NCI-H1105 treated with DMSO at 0.1 percent for 48 hours (cell line): ENCODE measurements at regions not wholly inside any gene's neighbourhood (a gene's known extent, or its start where the extent isn't known, plus 50 kb on each side); places are given as distances from the start of the nearest gene placed in this dataset.

Experiments
- DNase-seq: peaks from one replicate; lab custom pipeline; 2025; lab: John Stamatoyannopoulos, UW

DNA sequence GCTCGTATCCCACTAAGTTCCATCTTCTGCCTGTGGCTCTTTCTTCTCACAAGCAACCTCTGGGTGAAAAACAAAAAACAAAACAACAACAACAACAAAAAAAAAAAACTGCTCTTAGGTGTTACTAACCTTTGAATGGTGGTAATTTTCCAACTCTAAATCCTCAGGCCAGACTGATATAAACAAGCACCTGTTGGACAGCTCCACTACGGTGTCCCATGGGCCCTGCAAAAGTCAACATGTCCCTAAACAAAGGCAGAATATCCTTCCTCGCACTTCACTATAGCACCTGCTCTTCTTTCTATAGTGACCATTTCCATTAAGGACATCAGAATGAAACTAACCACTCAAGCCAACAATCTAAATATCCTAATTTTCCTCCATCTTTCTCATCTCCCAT, 54.6 kb upstream of the PARM1 start:
- DNase-seq, result no peak

- DNase-seq, result no peak
These were observed 57.5 kb upstream of the PARM1 start for GRCh38 chr4:74875451-74875850.

GRCh38 chr4:74874753-74875367, 58.1 kb upstream of the PARM1 start:
- DNase-seq, result peak; percentile 70

GRCh38 chr4:74873545-74874301, 59.2 kb upstream of the PARM1 start:
- peak; percentile 16 for DNase-seq

GRCh38 chr4:74858921-74859562, 64.7 kb upstream of the BTC start:
- no peak for DNase-seq

DNA sequence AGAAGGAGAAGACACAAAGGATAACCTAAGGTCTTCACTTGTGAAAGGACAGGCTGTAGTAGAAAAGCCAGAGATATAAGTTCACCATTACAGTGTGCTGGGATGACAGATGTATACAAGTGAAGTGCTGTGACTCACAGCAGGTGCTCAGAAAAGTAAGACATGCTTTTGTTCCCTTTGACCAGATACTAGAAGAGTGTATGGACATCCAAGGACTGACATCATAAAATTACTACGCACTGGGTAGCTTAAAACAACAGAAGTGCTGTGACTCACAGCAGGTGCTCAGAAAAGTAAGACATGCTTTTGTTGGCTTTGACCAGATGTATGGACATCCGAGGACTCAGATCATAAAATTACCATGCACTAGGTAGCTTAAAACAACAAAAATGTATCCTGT, 61.6 kb upstream of the BTC start:
- DNase-seq, result no peak

- no peak for DNase-seq
These were observed 54.5 kb upstream of the BTC start for GRCh38 chr4:74848774-74849173.

- DNase-seq, result no peak
These were observed 51.5 kb upstream of the BTC start for GRCh38 chr4:74845834-74846233.
